ENCODE measurements at regions not wholly inside any gene's neighbourhood (a gene's known extent, or its start where the extent isn't known, plus 50 kb on each side); places are given as distances from the start of the nearest gene placed in this dataset.

GRCh38 chr2:241943209-241943850, 73.8 kb downstream of the RTP5 start:
- no peak for DNase-seq (ENCODE audit: low spot score)

- DNase-seq (ENCODE audit: low spot score) = no peak
Measured at GRCh38 chr2:241943961-241944575, 74.5 kb downstream of the RTP5 start.

GRCh38 chr2:241944821-241945220, 75.3 kb downstream of the RTP5 start:
- no peak for DNase-seq (ENCODE audit: low spot score)

GRCh38 chr2:241945311-241945710, 75.8 kb downstream of the RTP5 start:
- no peak for DNase-seq (ENCODE audit: low spot score)

- DNase-seq (ENCODE audit: low spot score) = no peak
Measured at GRCh38 chr2:241945803-241946202, 76.3 kb downstream of the RTP5 start.

GRCh38 chr2:241946306-241947003, 76.9 kb downstream of the RTP5 start:
- no peak for DNase-seq (ENCODE audit: low spot score)

- no peak for DNase-seq (ENCODE audit: low spot score)
Measured at GRCh38 chr2:241947004-241947350, 77.4 kb downstream of the RTP5 start.

- DNase-seq (ENCODE audit: low spot score) = no peak
Measured at GRCh38 chr2:241947401-241947800, 77.9 kb downstream of the RTP5 start.

GRCh38 chr2:241947876-241948275, 78.3 kb downstream of the RTP5 start:
- DNase-seq (ENCODE audit: low spot score) = no peak

- no peak for DNase-seq (ENCODE audit: low spot score)
Measured at GRCh38 chr2:241948299-241948897, 78.9 kb downstream of the RTP5 start.

GRCh38 chr2:241948901-241949735, 79.6 kb downstream of the RTP5 start:
- DNase-seq (ENCODE audit: low spot score) = no peak

GRCh38 chr2:241949736-241950412, 80.3 kb downstream of the RTP5 start:
- DNase-seq (ENCODE audit: low spot score) = no peak

GRCh38 chr2:241950413-241951315, 81.1 kb downstream of the RTP5 start:
- DNase-seq (ENCODE audit: low spot score) = peak; percentile 72

- no peak for DNase-seq (ENCODE audit: low spot score)
Measured at GRCh38 chr2:241951316-241951700, 81.8 kb downstream of the RTP5 start.

- no peak for DNase-seq (ENCODE audit: low spot score)
Measured at GRCh38 chr2:241951920-241952319, 82.4 kb downstream of the RTP5 start.

- DNase-seq (ENCODE audit: low spot score) = no peak
Measured at GRCh38 chr2:241952816-241953215, 83.3 kb downstream of the RTP5 start.

- DNase-seq (ENCODE audit: low spot score) = no peak
Measured at GRCh38 chr2:241953324-241953928, 83.9 kb downstream of the RTP5 start.

- DNase-seq (ENCODE audit: low spot score) = no peak
Measured at GRCh38 chr2:241956521-241957110, 87.1 kb downstream of the RTP5 start.

GRCh38 chr2:241957276-241957675, 87.7 kb downstream of the RTP5 start:
- no peak for DNase-seq (ENCODE audit: low spot score)
